ENCODE measurements at regions not wholly inside any gene's neighbourhood (a gene's known extent, or its start where the extent isn't known, plus 50 kb on each side); places are given as distances from the start of the nearest gene placed in this dataset.

- no peaks in the 10 kb centered on the region for H3K23me2 ChIP-seq (ENCODE audit: low read depth, low read length)
- H3K4me2 ChIP-seq (ENCODE audit: insufficient read depth in 1 of 2, low read depth in 2 of 2, low read length in 2 of 2) = no peak overlapping the region
- no peaks in the 10 kb centered on the region for H3K27me3 ChIP-seq (replicated peaks in 1 of 4; ENCODE audit: control insufficient read depth in 3 of 4, extremely low read depth in 1 of 4, insufficient read depth in 3 of 4, low read length in 3 of 4)
- H2AFZ ChIP-seq (ENCODE audit: low read length) = no peak overlapping the region
- H3K79me1 ChIP-seq (ENCODE audit: low read depth, low read length) = peaks cover 7% of the 10 kb centered on the region; the same call in 1 of the 2 replicates
- no peak overlapping the region for H3K14ac ChIP-seq (ENCODE audit: insufficient read length)
- POLR2A ChIA-PET (ENCODE audit: partially characterized antibody) = no interaction called here
- H3K4me1 ChIP-seq (replicated peaks in 1 of 4; ENCODE audit: control insufficient read depth in 3 of 4, insufficient read depth in 4 of 4, low read length in 3 of 4) = no peaks in the 10 kb centered on the region
- H4K5ac ChIP-seq (ENCODE audit: insufficient read length, low read depth, low read length) = no peak overlapping the region
- H3K4me3 ChIP-seq (ENCODE audit: extremely low read depth in 1 of 4, insufficient read depth in 2 of 4, low read depth in 3 of 4, low read length in 4 of 4) = no peak overlapping the region
- H3K27ac ChIP-seq (ENCODE audit: low read depth, low read length) = no peak overlapping the region
- H4K91ac ChIP-seq (replicated peaks; ENCODE audit: insufficient read length, low read length) = no peak overlapping the region
- WGBS, 2 experiments (ENCODE audit: extremely low coverage in 1 of 2, insufficient coverage in 1 of 2, insufficient read length in 1 of 2, insufficient replicate concordance in 2 of 2, low coverage in 1 of 2, low lambda C conversion rate in 2 of 2, missing lambda C conversion rate in 1 of 2) = 95% methylated on average over 7 of the region's 7 CpGs; no CpG with 5 or more reads in 1 of the 2 experiments
- no peak for FAIRE-seq
- H2BK12ac ChIP-seq (ENCODE audit: low read depth, low read length) = no peak overlapping the region
- H3K79me2 ChIP-seq (ENCODE audit: control insufficient read depth in 1 of 2, insufficient read depth in 2 of 2, low read length in 2 of 2) = no peaks in the 10 kb centered on the region
- H3K36me3 ChIP-seq (ENCODE audit: control insufficient read depth in 2 of 4, insufficient read depth in 4 of 4, low read length in 3 of 4) = no peaks in the 10 kb centered on the region
- H2AK5ac ChIP-seq (ENCODE audit: low read depth, low read length) = no peak overlapping the region
- H2BK20ac ChIP-seq (ENCODE audit: low read length) = no peak overlapping the region
- no peak for DNase-seq (ENCODE audit: low read depth in 1 of 2, low spot score in 2 of 2)
- H2BK5ac ChIP-seq (ENCODE audit: low read depth, low read length) = no peak overlapping the region
- H3K56ac ChIP-seq (replicated peaks; ENCODE audit: insufficient read length, low read depth, low read length) = no peak overlapping the region
- H4K8ac ChIP-seq (ENCODE audit: extremely low read depth, insufficient read depth, low read length) = no peak overlapping the region
- peaks cover 0 to 8% of the 10 kb centered on the region in 2 experiments for H4K20me1 ChIP-seq (replicated peaks in 1 of 2; ENCODE audit: control insufficient read depth in 1 of 2, insufficient read depth in 2 of 2, low read length in 2 of 2)
- no peak overlapping the region for H2BK15ac ChIP-seq (ENCODE audit: low read length)
- no peak overlapping the region for H3K4ac ChIP-seq (replicated peaks; ENCODE audit: insufficient read length, low read depth, low read length)
- H3K9ac ChIP-seq (replicated peaks in 1 of 4; ENCODE audit: extremely low read depth in 1 of 4, low read depth in 3 of 4, low read length in 3 of 4) = no peak overlapping the region
- H3K23ac ChIP-seq (ENCODE audit: insufficient read length) = no peak overlapping the region
- CTCF ChIA-PET (ENCODE audit: partially characterized antibody) = no interaction called here
- TF ChIP-seq BCL11A (IDR thresholded peaks at IDR 0.05; ENCODE audit: low read depth in 2 of 2, low read length in 2 of 2) = no peak
- TF ChIP-seq JUND (IDR thresholded peaks at IDR 0.05; ENCODE audit: low read length) = no peak
- TF ChIP-seq JUN (IDR thresholded peaks at IDR 0.05; ENCODE audit: low read depth, low read length) = no peak
- TF ChIP-seq NRF1 (IDR thresholded peaks at IDR 0.05; ENCODE audit: low read depth, low read length) = no peak
- no peak for TF ChIP-seq SP4 (IDR thresholded peaks at IDR 0.05; ENCODE audit: low read length)
- no peak for TF ChIP-seq POLR2AphosphoS5 (IDR thresholded peaks at IDR 0.05; ENCODE audit: low read depth, low read length)
- no peak for TF ChIP-seq SUZ12 (IDR thresholded peaks at IDR 0.05; ENCODE audit: low read length)
- no peak for TF ChIP-seq YY1 (IDR thresholded peaks at IDR 0.05; ENCODE audit: low read depth, low read length)
- TF ChIP-seq SP1 (IDR thresholded peaks at IDR 0.05; ENCODE audit: low read depth, low read length) = no peak
- TF ChIP-seq BACH1 (IDR thresholded peaks at IDR 0.05; ENCODE audit: low read length) = no peak
- no peak for TF ChIP-seq BRCA1 (IDR thresholded peaks at IDR 0.05; ENCODE audit: low read depth, low read length)
- no peak for TF ChIP-seq RXRA (IDR thresholded peaks at IDR 0.05; ENCODE audit: insufficient read depth, low read depth, low read length)
- TF ChIP-seq NANOG (IDR thresholded peaks at IDR 0.05; ENCODE audit: insufficient read depth, low read depth, low read length, poor library complexity, severe bottlenecking) = no peak
- no peak overlapping the region for H2BK120ac ChIP-seq (replicated peaks; ENCODE audit: low read depth, low read length)
- H3K9me3 ChIP-seq (ENCODE audit: insufficient read depth in 2 of 2, low read depth in 1 of 2, low read length in 1 of 2) = no peaks in the 10 kb centered on the region
- H3K18ac ChIP-seq (ENCODE audit: extremely low read depth, low read length) = no peak overlapping the region
These were observed 102.8 kb upstream of the SAMD11 start for GRCh38 chr1:820962-821361.

All from H1 (cell line).